ENCODE measurements at regions not wholly inside any gene's neighbourhood (a gene's known extent, or its start where the extent isn't known, plus 50 kb on each side); places are given as distances from the start of the nearest gene placed in this dataset.

DNA sequence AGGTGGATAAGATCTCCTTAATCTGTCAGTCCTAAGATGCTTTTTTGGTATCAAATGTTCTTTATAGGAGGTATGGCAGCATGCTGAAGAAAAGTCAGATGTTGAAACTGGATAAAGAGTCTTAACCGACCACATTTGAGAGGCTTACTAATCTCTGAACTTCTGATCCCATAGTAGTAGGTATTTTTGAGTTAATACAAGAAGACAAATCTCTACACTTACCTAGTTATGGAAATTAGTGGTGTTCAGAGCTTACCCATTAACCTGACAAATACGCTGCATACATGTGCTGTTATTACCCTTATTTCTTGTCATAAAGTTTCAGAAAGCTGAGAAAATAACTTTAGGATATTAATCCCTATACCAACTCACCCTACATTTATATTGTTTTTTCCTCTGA is 83.0 kb downstream of the ISL1 start:
- TF ChIP-seq POLR2A (IDR thresholded peaks at IDR 0.05; ENCODE audit: low read depth, low read length) (no peak), SMC3 (IDR thresholded peaks at IDR 0.05; ENCODE audit: low read depth, low read length) (no peak), CTCF (conservative IDR thresholded peaks at IDR 0.05; ENCODE audit: low read depth, low read length) (no peak), MAZ (IDR thresholded peaks at IDR 0.05; ENCODE audit: borderline replicate concordance, low read depth, low read length) (no peak)
- 0 out of 2 replicates have a peak, but pooled peaks cover 2% of the 10 kb centered on the region for H3K9me3 ChIP-seq (ENCODE audit: control insufficient read depth, insufficient read depth, low read length)
- H3K9me1 ChIP-seq (ENCODE audit: insufficient read depth, low read length), result no peaks in the 10 kb centered on the region
- no peak for ATAC-seq (ENCODE audit: low read depth)
- no peak overlapping the region for H2BK20ac ChIP-seq (ENCODE audit: low read depth, low read length)
- no peak overlapping the region for H4K5ac ChIP-seq (ENCODE audit: low read depth, low read length)
- H4K20me1 ChIP-seq (ENCODE audit: insufficient read depth, low read length), result no peaks in the 10 kb centered on the region
- no peak overlapping the region for H3K9ac ChIP-seq (ENCODE audit: low read depth, low read length)
- no peak overlapping the region for H2BK15ac ChIP-seq (ENCODE audit: low read depth, low read length)
- intact Hi-C loops (cut with micrococcal nuclease), result no loop called here
- BruUV-seq (replicated peaks), result no TSS peak
- H2BK120ac ChIP-seq (ENCODE audit: low read depth, low read length), result no peak overlapping the region
- ChIA-PET POLR2A (ENCODE audit: unreplicated experiment) (no interaction called here), CTCF (interaction anchor here (0.6 kb wide), 1 partner anchor 785 kb away, joined by 3 read pairs; no protein-coding TSS in a partner anchor)
- no peak overlapping the region for H3K18ac ChIP-seq (ENCODE audit: low read depth, low read length)
- H3K4me2 ChIP-seq (ENCODE audit: low read depth, low read length), result no peak overlapping the region
- no peak overlapping the region for H2AK9ac ChIP-seq (replicated peaks; ENCODE audit: low read depth, low read length, poor library complexity)
- no peaks in the 10 kb centered on the region for H3K27me3 ChIP-seq (ENCODE audit: control insufficient read depth, insufficient read depth, low read length)
- H3K23ac ChIP-seq (ENCODE audit: low read depth, low read length), result no peak overlapping the region
- no peak for DNase-seq
- no peak overlapping the region for H2AFZ ChIP-seq (replicated peaks; ENCODE audit: low read length, poor library complexity)
- H3K4me3 ChIP-seq (ENCODE audit: insufficient read depth, low read depth, low read length), result no peak overlapping the region
- WGBS, 2 experiments (ENCODE audit: extremely low coverage in 2 of 2, insufficient read length in 1 of 2), result no CpG with 5 or more reads among the region's 2 CpGs
- no peaks in the 10 kb centered on the region for H3K79me1 ChIP-seq (ENCODE audit: low read depth in 1 of 2, low read length in 2 of 2)
- no peak overlapping the region for H3K4ac ChIP-seq (ENCODE audit: low read depth, low read length)
- in situ Hi-C loops (cut with MboI; ENCODE audit: low sequenced_read_pairs), result no loop called here
- no peak overlapping the region for H3K27ac ChIP-seq (ENCODE audit: insufficient read depth, low read length)
- H3K56ac ChIP-seq (ENCODE audit: extremely low read depth, insufficient read depth, low read length), result no peak overlapping the region
- no peak overlapping the region for H3K14ac ChIP-seq (replicated peaks; ENCODE audit: low read depth, low read length)
- no peak overlapping the region for H4K91ac ChIP-seq (ENCODE audit: insufficient read depth, low read depth, low read length)
- H4K8ac ChIP-seq (ENCODE audit: low read depth in 2 of 2, low read length in 2 of 2), result no peak overlapping the region
- no peak overlapping the region for H2AK5ac ChIP-seq (ENCODE audit: low read depth, low read length)
- H3K36me3 ChIP-seq (ENCODE audit: control insufficient read depth, insufficient read depth, low read length), result no peaks in the 10 kb centered on the region
- dilution Hi-C loops (cut with HindIII; ENCODE audit: low sequenced_read_pairs, unreplicated experiment), result no loop called here
- no peak overlapping the region for H2BK5ac ChIP-seq (ENCODE audit: low read depth, low read length, poor library complexity, severe bottlenecking)
- H3K4me1 ChIP-seq (ENCODE audit: control insufficient read depth, insufficient read depth, low read length), result no peaks in the 10 kb centered on the region
